ENCODE measurements at regions not wholly inside any gene's neighbourhood (a gene's known extent, or its start where the extent isn't known, plus 50 kb on each side); places are given as distances from the start of the nearest gene placed in this dataset.

DNA sequence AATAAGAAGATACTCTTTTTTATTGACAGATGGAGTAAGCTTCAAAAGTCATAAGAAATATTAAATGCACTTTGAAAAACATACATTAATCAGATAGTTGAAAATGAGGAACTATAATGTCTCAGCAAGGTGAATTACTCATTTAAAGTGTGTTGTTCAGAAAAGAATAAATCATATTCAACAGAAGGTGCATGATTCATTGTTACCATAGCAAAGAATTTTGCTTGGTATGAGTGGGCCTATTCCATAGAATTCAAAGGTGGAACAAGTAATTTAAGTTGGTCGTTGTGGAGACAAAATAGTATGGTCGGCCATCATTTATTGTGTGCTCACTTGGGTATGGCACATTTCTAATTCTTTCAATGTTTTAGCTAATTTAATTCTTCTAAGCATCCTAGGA, 1920.2 kb upstream of the CDH9 start:
- Histone ChIP-seq H3K4me1 (ENCODE audit: low read length) (no peaks in the 10 kb centered on the region), H3K27ac (ENCODE audit: low read length) (no peak overlapping the region), H3K9me3 (ENCODE audit: insufficient read depth, low read length) (no peaks in the 10 kb centered on the region), H3K9ac (ENCODE audit: low read length) (no peak overlapping the region), H3K27me3 (ENCODE audit: low read depth, low read length) (no peaks in the 10 kb centered on the region), H3K36me3 (replicated peaks; ENCODE audit: low read depth, low read length) (no peaks in the 10 kb centered on the region), H3K4me3 (ENCODE audit: low read length) (no peak overlapping the region), H2AFZ (ENCODE audit: low read depth, low read length) (no peak overlapping the region), H3K79me2 (ENCODE audit: low read length) (no peaks in the 10 kb centered on the region), H4K20me1 (ENCODE audit: insufficient read depth, low read length) (no peaks in the 10 kb centered on the region), H3K4me2 (ENCODE audit: low read length) (no peak overlapping the region)
- TF ChIP-seq EZH2phosphoT487 (IDR thresholded peaks at IDR 0.05; ENCODE audit: low read depth), result no peak
- TF ChIP-seq, protein P1, sequence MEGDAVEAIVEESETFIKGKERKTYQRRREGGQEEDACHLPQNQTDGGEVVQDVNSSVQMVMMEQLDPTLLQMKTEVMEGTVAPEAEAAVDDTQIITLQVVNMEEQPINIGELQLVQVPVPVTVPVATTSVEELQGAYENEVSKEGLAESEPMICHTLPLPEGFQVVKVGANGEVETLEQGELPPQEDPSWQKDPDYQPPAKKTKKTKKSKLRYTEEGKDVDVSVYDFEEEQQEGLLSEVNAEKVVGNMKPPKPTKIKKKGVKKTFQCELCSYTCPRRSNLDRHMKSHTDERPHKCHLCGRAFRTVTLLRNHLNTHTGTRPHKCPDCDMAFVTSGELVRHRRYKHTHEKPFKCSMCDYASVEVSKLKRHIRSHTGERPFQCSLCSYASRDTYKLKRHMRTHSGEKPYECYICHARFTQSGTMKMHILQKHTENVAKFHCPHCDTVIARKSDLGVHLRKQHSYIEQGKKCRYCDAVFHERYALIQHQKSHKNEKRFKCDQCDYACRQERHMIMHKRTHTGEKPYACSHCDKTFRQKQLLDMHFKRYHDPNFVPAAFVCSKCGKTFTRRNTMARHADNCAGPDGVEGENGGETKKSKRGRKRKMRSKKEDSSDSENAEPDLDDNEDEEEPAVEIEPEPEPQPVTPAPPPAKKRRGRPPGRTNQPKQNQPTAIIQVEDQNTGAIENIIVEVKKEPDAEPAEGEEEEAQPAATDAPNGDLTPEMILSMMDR (IDR thresholded peaks at IDR 0.05; ENCODE audit: low read depth, low read length), result no peak

DNA sequence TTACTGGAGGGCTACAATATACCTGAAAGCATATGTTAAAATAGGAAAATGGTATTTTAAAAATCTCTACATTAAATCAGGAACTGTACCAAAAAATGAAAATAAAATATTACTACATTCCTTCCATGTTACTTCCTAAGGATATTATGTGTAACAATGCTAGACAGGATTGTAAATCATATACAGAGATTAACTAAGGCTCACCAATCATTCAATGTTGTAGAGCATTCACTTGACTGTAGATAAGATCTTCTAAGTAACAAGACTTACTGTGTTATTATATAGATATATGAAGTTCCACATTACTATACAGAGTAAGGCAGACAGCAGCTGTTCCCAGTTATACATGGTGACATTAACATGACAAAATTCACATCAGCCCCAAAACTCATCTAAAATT, 1919.1 kb upstream of the CDH9 start:
- H3K4me1 ChIP-seq (ENCODE audit: low read length), result no peaks in the 10 kb centered on the region
- no peaks in the 10 kb centered on the region for H4K20me1 ChIP-seq (ENCODE audit: insufficient read depth, low read length)
- no peaks in the 10 kb centered on the region for H3K79me2 ChIP-seq (ENCODE audit: low read length)
- TF ChIP-seq EZH2phosphoT487 (IDR thresholded peaks at IDR 0.05; ENCODE audit: low read depth), result no peak
- TF ChIP-seq, protein P1 (IDR thresholded peaks at IDR 0.05; ENCODE audit: low read depth, low read length), result no peak
- H3K9me3 ChIP-seq (ENCODE audit: insufficient read depth, low read length), result no peaks in the 10 kb centered on the region
- H3K4me3 ChIP-seq (ENCODE audit: low read length), result no peak overlapping the region
- no peaks in the 10 kb centered on the region for H3K27me3 ChIP-seq (ENCODE audit: low read depth, low read length)
- no peak overlapping the region for H3K4me2 ChIP-seq (ENCODE audit: low read length)
- H2AFZ ChIP-seq (ENCODE audit: low read depth, low read length), result no peak overlapping the region
- no peaks in the 10 kb centered on the region for H3K36me3 ChIP-seq (replicated peaks; ENCODE audit: low read depth, low read length)
- no peak overlapping the region for H3K9ac ChIP-seq (ENCODE audit: low read length)
- H3K27ac ChIP-seq (ENCODE audit: low read length), result no peak overlapping the region

DNA sequence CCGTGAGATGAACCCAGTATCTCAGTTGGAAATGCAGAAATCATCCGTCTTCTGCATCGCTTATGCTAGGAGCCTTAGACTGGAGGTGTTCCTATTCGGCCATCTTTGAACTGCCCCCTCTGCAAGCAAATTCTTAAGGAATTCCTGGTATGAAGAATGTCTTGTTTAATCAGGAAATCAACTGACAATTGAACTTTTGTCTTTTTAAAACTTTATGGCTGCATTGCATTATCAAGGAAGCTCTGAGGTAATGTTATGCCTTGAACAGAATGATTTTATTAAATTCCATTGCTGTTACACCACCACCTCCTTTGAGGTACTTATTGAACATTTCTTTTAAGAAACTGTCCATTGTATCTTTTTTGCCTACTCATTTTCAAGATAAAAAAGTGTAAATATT, 1915.7 kb upstream of the CDH9 start:
- Histone ChIP-seq H3K4me2 (ENCODE audit: low read length) (no peak overlapping the region), H3K9me3 (ENCODE audit: insufficient read depth, low read length) (no peaks in the 10 kb centered on the region), H3K4me3 (ENCODE audit: low read length) (no peak overlapping the region), H3K27me3 (ENCODE audit: low read depth, low read length) (no peaks in the 10 kb centered on the region), H2AFZ (ENCODE audit: low read depth, low read length) (no peak overlapping the region), H3K9ac (ENCODE audit: low read length) (no peak overlapping the region), H4K20me1 (ENCODE audit: insufficient read depth, low read length) (no peaks in the 10 kb centered on the region), H3K27ac (ENCODE audit: low read length) (no peak overlapping the region), H3K4me1 (ENCODE audit: low read length) (no peaks in the 10 kb centered on the region), H3K36me3 (replicated peaks; ENCODE audit: low read depth, low read length) (no peaks in the 10 kb centered on the region), H3K79me2 (ENCODE audit: low read length) (no peaks in the 10 kb centered on the region)
- TF ChIP-seq, protein P1 (IDR thresholded peaks at IDR 0.05; ENCODE audit: low read depth, low read length), result no peak
- no peak for TF ChIP-seq EZH2phosphoT487 (IDR thresholded peaks at IDR 0.05; ENCODE audit: low read depth)

DNA sequence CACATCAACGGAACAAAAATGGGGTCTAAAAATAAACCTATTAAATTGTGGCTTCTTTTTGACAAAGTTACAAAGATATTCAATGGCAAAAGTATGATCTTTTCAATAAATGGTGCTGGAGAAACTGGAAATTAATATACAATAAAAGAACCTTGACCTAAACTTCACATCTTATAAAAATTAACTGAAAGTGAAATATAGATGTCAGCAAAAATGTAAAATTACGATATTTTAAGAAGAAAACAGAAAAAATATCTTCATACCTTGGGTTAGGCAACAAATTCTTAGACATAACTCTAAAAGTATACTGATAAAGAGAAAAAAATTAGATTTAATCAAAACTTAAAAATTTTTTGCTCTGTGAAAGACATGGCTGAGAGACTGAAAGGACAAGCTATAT, 1909.5 kb upstream of the CDH9 start:
- TF ChIP-seq, protein P1 (IDR thresholded peaks at IDR 0.05; ENCODE audit: low read depth, low read length), result no peak
- no peak for TF ChIP-seq EZH2phosphoT487 (IDR thresholded peaks at IDR 0.05; ENCODE audit: low read depth)
- Histone ChIP-seq H3K4me2 (ENCODE audit: low read length) (no peak overlapping the region), H2AFZ (ENCODE audit: low read depth, low read length) (no peak overlapping the region), H3K27me3 (ENCODE audit: low read depth, low read length) (no peaks in the 10 kb centered on the region), H3K4me3 (ENCODE audit: low read length) (no peak overlapping the region), H3K9me3 (ENCODE audit: insufficient read depth, low read length) (no peaks in the 10 kb centered on the region), H3K79me2 (ENCODE audit: low read length) (no peaks in the 10 kb centered on the region), H3K4me1 (ENCODE audit: low read length) (no peaks in the 10 kb centered on the region), H3K27ac (ENCODE audit: low read length) (no peak overlapping the region), H4K20me1 (ENCODE audit: insufficient read depth, low read length) (no peaks in the 10 kb centered on the region), H3K36me3 (replicated peaks; ENCODE audit: low read depth, low read length) (no peaks in the 10 kb centered on the region), H3K9ac (ENCODE audit: low read length) (no peak overlapping the region)

Data from OCI-LY3 (cell line).